Middle frontal gyrus (tissue), 1 donor: ENCODE measurements at regions not wholly inside any gene's neighbourhood (a gene's known extent, or its start where the extent isn't known, plus 50 kb on each side); places are given as distances from the start of the nearest gene placed in this dataset.
"Not testable (repeated sequence)": the region's sequence is repeated elsewhere in the genome, so short reads cannot be mapped to it uniquely, and the experiment has no call there.

ENCODE experiments used
- DNase-seq: peaks from one replicate; pipeline ENCODE4 v3.0.0-alpha.2; 2015; ENCODE audit warnings: low spot score; ENCODE audit errors: extremely low spot score

DNA sequence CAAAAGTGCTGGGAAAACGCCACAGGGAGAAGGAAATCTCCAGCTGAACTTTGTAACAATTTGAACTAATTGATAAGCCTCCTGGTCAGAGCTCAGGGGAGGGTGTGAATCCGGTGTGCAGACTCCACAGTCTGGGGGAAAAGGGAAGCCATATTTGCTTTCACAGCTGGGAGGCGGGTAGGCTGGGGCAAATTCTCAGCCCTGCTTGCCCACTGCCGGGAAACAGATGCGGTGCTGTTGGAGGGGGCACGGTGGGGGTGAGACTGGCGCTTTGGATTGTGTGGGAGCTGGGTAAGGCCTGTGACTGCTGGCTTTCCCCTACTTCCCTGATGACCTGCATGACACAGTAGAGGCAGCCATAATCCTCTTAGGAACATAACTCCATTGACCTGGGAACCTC, 134.8 kb downstream of the ADCYAP1 start:
- DNase-seq = no peak

GRCh38 chr18:1043039-1043438, 138.4 kb downstream of the ADCYAP1 start:
- DNase-seq = not testable (repeated sequence)

GRCh38 chr18:1045658-1046057, 141.0 kb downstream of the ADCYAP1 start:
- DNase-seq = no peak

DNA sequence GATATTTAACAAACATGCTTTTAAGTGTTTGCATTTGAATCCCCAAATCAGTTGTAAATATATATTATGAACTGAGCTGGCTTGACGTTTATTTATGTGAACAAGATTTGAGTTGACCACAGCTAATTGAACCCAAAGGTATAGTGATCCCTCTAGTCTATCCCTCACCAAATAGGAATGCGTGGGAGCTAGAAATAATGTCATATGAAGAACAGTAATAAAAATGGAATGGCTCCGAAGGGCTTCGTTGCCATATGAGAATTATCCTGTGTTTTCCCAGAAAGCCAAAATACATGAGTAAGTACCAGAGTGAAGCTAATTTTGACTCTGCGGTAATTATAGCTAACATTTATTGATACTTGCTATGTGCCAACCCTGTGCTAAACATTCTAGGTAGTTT, 142.7 kb downstream of the ADCYAP1 start:
- no peak for DNase-seq

DNA sequence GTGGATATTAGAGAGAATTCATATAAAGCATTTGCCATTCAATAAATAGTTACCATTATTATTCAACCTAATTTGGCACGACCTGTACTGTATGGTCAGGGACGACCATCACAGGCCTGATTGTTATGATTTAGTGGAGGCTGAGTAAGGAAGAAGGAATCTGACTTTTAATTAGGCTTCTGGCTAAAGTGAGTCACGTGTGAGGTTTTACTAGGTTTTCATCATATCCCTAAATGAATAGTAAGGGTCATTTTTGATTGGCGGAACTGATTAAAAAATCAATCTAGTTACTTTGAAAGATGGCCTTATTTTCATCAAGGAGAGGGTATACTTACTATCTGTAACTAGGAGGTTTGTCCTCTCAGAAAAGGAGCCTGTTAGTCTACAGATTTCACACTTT, 143.4 kb downstream of the ADCYAP1 start:
- DNase-seq = no peak

DNA sequence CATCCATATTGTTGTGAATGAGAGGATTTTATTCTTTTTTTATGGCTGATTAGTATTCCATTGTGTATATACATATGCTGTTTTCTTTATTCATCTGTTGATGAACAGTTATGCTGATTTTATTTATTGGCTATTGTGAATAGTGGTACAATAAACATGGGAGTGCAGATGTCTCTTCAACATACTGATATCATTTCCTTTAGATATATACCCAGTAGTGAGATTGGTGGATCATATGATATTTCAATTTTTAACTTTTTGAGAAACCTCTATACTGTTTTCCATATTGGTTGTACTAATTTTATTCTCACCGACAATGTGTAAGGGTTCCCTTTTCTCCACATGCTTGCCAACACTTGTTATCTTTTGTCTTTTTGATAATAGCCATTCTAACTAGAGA, 144.5 kb downstream of the ADCYAP1 start:
- DNase-seq = no peak

DNA sequence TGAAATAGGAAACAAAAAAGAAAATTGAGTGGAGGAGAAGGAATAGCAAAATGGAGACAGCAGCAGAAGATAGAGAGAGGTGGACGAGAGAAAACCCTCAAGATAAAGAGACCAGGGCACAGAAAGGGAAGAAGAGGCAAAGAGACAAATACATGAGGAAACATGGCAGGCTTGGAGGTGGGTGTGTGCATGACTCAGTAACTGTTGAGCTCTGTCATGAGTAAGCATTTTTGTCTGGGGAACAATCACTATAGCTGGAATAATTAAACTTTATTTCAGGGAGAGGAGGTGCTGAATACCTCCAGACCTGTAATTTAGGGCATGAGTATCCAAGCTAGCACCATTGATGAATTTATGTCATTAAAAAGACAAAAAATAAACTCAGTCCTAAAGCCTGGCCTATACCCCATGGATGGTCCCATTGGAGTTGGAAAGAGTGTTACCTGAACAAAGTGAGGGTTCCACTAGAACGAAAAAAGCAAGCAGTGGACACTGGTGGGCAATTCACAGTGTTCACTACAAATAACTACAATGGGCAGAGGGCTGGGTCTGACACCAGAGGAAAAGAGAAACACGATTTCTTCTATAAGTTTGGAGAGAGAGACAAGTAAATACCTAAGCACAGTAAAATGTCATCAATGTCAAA, 145.5 kb downstream of the ADCYAP1 start:
- DNase-seq = no peak

- DNase-seq = no peak
Measured at GRCh38 chr18:1052301-1052700, 147.6 kb downstream of the ADCYAP1 start.

DNA sequence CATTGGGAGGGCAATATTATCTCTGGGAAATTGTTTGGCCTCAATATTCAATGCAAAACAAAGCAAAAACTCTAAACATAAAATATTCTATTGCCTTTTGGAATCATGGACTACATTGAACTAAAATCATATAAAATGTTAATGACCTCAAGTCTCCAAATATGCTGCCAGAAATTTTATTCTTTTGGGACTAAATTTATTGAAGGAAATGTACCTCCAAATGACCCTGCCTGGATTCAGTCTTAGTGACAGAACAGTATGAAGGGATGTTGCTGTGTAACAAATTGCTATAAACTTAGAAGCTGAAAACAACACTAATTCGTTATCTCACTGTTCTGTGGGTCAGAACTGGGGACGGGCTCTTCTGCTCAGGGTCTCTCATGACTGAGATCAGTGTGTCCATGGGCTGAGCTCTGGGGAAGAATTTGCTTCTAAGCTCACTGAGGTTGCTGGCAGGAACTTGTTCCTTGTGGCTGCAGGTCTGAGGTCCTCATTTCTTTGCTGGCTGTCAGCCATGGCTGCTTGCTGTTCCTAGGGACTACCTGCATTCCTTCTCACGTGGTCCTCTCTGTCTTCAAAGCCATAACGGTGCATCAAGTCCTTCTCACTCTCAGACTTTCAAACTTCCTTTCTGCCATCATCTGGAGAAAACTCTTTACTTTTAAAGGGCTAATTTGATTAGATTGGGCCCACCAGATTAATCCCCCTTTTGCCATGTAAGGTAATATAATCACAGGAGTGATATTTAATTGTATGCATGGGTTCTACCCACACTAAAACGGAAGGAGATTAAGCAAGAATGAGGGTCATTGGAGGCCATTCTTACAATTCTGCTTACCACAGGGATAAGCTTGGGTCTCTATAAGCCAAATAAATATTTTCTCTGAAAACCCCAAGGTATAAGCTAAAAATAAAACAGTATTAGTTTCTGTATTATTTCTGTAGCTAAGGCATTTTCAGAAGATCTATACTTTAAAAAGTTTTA, 149.0 kb downstream of the ADCYAP1 start:
- no peak for DNase-seq

- DNase-seq = no peak
Measured at GRCh38 chr18:1056404-1056803, 151.7 kb downstream of the ADCYAP1 start.

DNA sequence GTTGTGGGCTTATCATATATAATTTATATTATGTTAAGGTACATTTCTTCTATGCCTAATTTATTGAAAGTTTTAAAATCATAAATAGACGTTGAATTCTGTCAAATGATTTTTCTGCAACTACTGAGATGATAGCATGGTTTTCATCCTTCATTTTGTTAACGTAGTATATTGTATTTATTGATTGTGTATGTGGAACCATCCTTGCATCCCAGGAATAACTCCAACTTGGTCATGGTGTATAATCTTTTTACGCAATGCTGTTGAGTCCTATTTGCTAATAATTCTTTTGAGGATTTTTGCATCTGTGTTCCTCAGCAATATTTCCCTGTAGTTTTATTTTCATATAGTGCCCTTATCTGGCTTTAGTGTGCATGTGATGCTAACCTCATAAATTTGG, 152.7 kb downstream of the ADCYAP1 start:
- DNase-seq = no peak

- DNase-seq = no peak
Measured at GRCh38 chr18:1062588-1062987, 157.9 kb downstream of the ADCYAP1 start.

DNA sequence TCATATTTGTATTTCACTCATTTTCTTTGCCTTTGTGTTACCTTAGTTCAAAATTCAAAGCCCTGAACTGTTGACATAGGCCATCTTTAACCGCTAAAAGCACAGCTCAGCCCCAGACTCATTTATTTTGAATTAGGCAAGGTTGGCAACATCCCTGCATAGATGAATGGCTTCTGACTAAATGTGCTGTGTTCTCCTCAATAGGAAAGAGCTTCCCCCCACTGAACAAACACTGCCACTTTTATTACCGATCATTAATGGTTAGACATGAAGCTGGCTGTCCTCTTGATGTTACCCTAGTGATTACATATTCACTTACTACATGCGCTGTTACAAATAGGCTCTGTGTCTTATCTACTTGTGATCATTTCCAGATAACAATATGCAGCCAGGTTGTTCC, 170.7 kb downstream of the ADCYAP1 start:
- DNase-seq = no peak

- DNase-seq = no peak
Measured at GRCh38 chr18:1075876-1076275, 171.2 kb downstream of the ADCYAP1 start.

DNA sequence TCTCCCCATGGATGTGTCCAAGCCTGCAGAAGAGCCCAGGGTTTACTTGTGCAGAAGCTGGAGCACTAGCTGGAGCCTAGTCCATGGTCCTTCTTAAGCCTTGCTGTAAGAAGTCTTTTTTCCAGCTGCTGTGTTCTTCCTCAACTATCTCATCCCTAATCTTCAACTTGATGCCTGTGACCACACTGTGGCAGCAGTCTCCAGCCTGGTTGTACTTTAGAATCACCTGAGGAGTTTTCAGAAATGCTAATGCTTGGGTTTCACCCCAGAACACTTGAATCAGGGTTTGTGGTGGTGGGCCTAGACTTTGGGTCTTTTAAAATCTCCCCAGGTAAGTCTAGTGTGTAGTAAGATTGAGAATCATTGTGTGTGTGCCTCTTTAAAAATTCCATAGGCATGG, 173.6 kb downstream of the ADCYAP1 start:
- DNase-seq = no peak

DNA sequence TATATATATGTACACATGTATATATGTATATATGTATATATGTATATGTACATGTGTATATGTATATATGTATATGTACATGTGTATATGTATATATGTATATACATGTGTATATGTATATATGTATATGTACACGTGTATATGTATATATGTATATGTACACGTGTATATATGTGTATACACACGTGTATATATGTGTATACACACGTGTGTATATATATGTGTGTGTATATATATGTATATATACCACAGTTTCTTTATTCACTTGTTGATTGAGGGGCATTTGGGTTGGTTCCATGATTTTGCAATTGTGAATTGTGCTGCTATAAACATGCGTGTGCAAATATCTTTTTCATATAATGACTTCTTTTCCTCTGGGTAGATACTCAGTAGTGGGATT, 179.0 kb downstream of the ADCYAP1 start:
- DNase-seq = not testable (repeated sequence)

GRCh38 chr18:1090758-1091157, 186.1 kb downstream of the ADCYAP1 start:
- DNase-seq = no peak

GRCh38 chr18:1092228-1092627, 187.6 kb downstream of the ADCYAP1 start:
- DNase-seq = no peak

DNA sequence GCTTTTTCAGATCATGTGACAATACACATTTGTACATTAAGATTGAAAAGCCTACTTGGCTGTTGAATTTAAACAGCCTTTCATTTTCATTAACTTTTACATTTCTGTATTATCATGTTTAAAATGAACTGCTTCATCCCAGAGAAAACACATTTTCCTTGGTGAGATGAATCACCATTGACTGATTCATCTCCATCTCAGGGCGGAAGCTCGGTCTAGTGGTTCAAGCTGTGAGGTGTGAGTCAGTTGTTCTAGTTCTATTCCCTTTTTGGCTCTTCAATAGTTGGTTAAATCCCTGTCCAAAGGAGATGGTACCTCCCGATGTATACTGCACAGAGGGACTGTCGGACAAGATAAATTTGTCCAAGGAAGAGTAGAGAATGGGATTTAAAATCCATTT, 189.7 kb downstream of the ADCYAP1 start:
- DNase-seq = no peak

DNA sequence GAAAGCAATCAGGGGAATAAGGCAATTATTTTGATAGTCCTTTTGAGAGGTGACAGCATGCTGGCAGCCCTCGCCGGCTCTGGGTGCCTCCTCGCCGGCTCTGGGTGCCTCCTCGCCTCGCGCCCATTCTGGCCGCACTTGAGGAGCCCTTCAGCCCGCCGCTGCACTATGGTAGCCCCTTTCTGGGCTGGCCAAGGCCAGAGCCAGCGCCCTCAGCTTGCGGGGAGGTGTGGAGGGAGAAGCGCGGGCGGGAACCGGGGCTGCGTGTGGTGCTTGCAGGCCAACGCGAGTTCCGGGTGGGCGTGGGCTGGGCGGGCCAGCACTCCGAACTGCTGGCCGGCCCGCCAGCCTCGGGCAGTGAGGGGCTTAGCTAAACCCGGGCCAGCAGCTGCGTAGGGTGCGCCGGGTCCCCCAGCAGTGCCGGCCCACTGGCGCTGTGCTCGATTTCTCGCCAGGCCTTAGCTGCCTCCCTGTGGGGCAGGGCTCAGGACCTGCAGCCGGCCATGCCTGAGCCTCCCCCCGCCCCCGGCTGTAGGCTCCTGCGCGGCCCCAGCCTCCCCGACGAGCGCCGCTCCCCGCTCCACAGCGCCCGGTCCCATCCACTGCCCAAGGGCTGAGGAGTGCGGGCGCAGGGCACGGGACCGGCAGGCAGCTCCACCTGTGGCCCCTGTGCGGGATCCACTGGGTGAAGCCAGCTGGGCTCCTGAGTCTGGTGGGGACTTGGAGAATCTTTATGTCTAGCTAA, 193.5 kb downstream of the ADCYAP1 start:
- not testable (repeated sequence) for DNase-seq

GRCh38 chr18:1102848-1103247, 198.2 kb downstream of the ADCYAP1 start:
- DNase-seq = no peak

DNA sequence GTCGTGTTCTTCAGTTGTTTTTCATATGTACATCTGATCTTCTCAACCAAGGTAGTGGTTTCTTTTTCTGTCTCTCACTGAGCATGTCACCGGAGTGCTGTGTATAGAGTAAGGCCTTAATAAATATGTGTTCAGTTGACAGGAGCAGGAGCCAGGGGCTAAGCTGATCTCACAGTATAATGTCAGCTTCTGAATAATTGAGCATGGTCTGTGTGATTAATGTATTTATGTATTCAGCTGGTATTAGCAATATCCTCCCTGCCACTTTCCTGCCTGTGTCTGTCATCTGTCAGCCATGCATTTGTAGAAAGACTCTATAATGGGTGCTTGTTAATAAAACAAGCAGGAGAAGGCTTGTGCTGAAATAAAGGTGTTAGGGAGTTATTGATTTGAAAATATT, 198.9 kb downstream of the ADCYAP1 start:
- no peak for DNase-seq
